VCaP (cell line): ENCODE measurements at regions not wholly inside any gene's neighbourhood (a gene's known extent, or its start where the extent isn't known, plus 50 kb on each side); places are given as distances from the start of the nearest gene placed in this dataset.
"Not testable (repeated sequence)": the region's sequence is repeated elsewhere in the genome, so short reads cannot be mapped to it uniquely, and the experiment has no call there.

Experiments used
- H3K27ac ChIP-seq: fragments of 450-650 bp; 2 replicates; pipeline ENCODE4 v1.5.1; 2017
- TF ChIP-seq, protein P1 (sequence below): fragments of 450-650 bp; conservative IDR thresholded peaks from 2 replicates; pipeline ENCODE4 v1.5.1; 2017; ENCODE audit warnings: mild to moderate bottlenecking, moderate library complexity

DNA sequence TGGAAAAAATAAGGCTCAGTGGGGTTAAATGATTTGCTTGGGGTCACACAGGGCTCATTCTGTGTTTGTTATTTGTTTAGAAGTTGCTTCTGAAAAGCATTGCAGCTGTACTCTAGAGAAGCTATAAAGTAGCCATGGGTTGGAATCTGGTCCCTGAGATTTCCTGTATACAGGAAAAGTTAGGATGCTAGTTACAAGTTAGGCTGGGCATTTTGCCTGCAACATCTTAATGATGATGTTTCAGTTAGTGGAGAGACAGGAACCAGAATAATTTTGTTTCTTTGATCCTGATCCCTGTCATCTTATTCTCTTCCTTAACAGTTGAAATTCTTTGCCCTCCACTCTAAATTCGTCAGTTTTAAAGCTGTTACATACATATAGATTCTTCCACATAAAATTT is 445.3 kb downstream of the OTOL1 start:
- H3K27ac ChIP-seq: no peak overlapping the region
- TF ChIP-seq, protein P1, sequence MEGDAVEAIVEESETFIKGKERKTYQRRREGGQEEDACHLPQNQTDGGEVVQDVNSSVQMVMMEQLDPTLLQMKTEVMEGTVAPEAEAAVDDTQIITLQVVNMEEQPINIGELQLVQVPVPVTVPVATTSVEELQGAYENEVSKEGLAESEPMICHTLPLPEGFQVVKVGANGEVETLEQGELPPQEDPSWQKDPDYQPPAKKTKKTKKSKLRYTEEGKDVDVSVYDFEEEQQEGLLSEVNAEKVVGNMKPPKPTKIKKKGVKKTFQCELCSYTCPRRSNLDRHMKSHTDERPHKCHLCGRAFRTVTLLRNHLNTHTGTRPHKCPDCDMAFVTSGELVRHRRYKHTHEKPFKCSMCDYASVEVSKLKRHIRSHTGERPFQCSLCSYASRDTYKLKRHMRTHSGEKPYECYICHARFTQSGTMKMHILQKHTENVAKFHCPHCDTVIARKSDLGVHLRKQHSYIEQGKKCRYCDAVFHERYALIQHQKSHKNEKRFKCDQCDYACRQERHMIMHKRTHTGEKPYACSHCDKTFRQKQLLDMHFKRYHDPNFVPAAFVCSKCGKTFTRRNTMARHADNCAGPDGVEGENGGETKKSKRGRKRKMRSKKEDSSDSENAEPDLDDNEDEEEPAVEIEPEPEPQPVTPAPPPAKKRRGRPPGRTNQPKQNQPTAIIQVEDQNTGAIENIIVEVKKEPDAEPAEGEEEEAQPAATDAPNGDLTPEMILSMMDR: no peak

DNA sequence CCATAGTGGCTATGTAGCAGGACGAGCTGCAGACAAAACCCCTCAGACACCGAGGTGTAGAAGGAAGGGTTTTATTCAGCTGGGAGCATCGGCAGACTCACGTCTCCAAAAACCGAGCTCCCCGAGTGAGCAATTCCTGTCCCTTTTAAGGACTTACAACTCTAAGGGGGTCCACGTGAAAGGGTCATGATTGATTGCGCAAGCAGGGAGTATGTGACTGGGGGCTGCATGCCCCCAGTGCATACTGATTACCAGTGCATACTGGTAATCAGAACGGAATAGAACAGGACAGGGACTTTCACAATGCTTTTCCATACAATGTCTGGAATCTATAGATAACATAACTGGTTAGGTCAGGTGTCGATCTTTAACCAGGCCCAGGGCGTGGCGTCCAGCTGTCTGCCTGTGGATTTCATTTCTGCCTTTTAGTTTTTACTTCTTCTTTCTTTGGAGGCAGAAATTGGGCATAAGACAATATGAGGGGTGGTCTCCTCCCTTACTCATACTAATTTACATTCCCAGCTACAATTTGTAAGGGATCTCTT is 447.3 kb downstream of the OTOL1 start:
- H3K27ac ChIP-seq: not testable (repeated sequence)

DNA sequence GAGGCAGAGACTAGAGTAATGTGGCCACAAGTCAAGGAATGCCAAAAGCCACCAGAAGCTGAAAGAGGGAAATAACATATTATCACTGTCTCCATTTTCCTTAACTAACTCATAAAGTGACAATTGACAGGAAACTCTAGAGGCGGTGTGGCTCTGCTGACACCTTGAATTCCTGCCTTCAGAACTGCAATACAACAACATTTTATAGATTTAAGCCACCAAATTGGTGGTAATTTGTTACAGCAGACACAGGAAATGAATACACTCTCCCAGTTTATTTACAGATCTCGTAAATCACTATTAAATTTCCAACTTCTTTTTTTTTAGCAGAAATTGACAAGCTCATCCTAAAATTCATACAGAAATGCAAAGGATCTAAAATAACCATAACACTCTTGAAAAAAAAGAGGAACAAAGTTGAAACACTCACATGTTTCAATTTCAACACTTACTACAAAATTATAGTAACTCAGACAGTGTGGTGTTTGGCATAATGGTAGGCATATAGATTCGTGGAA is 449.9 kb downstream of the OTOL1 start:
- TF ChIP-seq, protein P1: no peak
- H3K27ac ChIP-seq: no peak overlapping the region

GRCh38 chr3:161950318-161950868 is 453.8 kb downstream of the OTOL1 start:
- TF ChIP-seq, protein P1: no peak
- H3K27ac ChIP-seq: no peak overlapping the region

GRCh38 chr3:161957467-161957866 is 460.9 kb downstream of the OTOL1 start:
- TF ChIP-seq, protein P1: no peak

DNA sequence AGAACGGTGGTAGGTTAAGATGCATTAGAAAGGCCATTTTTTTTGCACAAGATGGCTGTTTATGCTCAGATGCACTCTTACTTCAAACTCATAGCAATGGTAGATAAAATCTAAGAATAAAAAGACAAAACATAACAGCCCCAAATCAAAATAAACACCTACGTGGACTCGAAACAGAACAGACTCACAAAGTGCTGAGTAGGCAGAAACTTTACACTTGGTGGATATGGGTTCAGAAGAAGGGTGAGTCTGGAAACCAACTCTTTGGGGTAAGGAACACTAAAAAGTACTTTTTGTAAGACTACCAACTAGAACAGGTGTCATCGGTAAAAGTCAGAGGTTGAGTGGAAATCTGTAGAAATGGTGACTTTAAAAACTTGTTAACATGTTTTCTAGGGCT is 468.2 kb downstream of the OTOL1 start:
- TF ChIP-seq, protein P1: no peak
- H3K27ac ChIP-seq: no peak overlapping the region

More at GRCh38 chr3:161957467-161957866, 460.9 kb downstream of the OTOL1 start:
- no peak overlapping the region for H3K27ac ChIP-seq

DNA sequence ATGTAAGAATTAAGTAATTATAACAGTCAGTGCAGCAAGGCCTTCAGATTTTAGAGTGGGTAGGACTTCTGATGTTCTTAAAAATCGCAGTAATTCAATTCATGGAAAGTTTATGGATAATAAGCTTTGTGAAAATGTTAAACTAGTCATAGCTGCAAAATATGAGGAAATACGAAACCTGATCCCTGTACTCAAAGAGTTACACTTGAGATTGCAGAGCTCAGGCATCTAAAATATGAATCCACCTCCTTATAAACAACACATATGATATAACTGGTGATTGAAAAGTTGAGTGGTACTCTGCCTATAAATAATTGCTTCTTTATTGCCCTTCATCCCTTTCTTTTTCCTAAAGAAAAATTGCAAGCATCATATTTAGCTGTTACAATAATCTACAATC is 473.3 kb downstream of the OTOL1 start:
- no peak overlapping the region for H3K27ac ChIP-seq
- TF ChIP-seq, protein P1: no peak

GRCh38 chr3:161975201-161975600 is 478.6 kb downstream of the OTOL1 start:
- TF ChIP-seq, protein P1: no peak
- no peak overlapping the region for H3K27ac ChIP-seq
